Calu3 (cell line): ENCODE measurements at regions not wholly inside any gene's neighbourhood (a gene's known extent, or its start where the extent isn't known, plus 50 kb on each side); places are given as distances from the start of the nearest gene placed in this dataset.

ENCODE experiments used
- BruUV-seq: library from RNA; stranded (reverse); fragments of 400-500 nt; replicated peaks from 2 replicates; lab custom pipeline; 2021; lab: Mats Ljungman, UMichigan
- CTCF ChIA-PET: fragments of 300-600 bp; sonication (Branson Sonifier 250); formaldehyde crosslinking; loops from one replicate; lab custom pipeline; 2022; ENCODE audit warnings: antibody characterized with exemption; lab: Charles Lee
- DNase-seq: peaks from one replicate; pipeline ENCODE4 v3.0.0; 2022
- H3K27ac Mint-ChIP-seq: one replicate; pipeline ENCODE4 v1.8.0; 2022; ENCODE audit warnings: mixed read lengths; ENCODE audit not compliant: unreplicated experiment
- H3K27me3 Mint-ChIP-seq: one replicate; pipeline ENCODE4 v1.8.0; 2022; ENCODE audit warnings: mixed read lengths; ENCODE audit not compliant: unreplicated experiment
- H3K36me3 Mint-ChIP-seq: one replicate; pipeline ENCODE4 v1.8.0; 2022; ENCODE audit warnings: mild to moderate bottlenecking, moderate library complexity, mixed read lengths; ENCODE audit not compliant: insufficient read depth, unreplicated experiment
- H3K4me1 Mint-ChIP-seq: one replicate; pipeline ENCODE4 v1.8.0; 2022; ENCODE audit warnings: mild to moderate bottlenecking, low read depth, mixed read lengths; ENCODE audit not compliant: unreplicated experiment
- H3K4me3 Mint-ChIP-seq: one replicate; pipeline ENCODE4 v1.8.0; 2022; ENCODE audit warnings: mild to moderate bottlenecking, low read depth, moderate library complexity, mixed read lengths; ENCODE audit not compliant: unreplicated experiment
- H3K9me3 Mint-ChIP-seq: one replicate; pipeline ENCODE4 v1.8.0; 2022; ENCODE audit warnings: low read depth, mixed read lengths; ENCODE audit not compliant: unreplicated experiment
- intact Hi-C: fragments of 100-400 bp; cut with micrococcal nuclease; formaldehyde crosslinking; loops from one replicate; pipeline ENCODE4 v1.10.0; 2022; ENCODE audit not compliant: unreplicated experiment
- TF ChIP-seq, protein P1 (sequence below): fragments of 200-600 bp; IDR thresholded peaks from one replicate; pipeline ENCODE4 v1.8.0; 2022; ENCODE audit warnings: antibody characterized with exemption; ENCODE audit not compliant: unreplicated experiment

DNA sequence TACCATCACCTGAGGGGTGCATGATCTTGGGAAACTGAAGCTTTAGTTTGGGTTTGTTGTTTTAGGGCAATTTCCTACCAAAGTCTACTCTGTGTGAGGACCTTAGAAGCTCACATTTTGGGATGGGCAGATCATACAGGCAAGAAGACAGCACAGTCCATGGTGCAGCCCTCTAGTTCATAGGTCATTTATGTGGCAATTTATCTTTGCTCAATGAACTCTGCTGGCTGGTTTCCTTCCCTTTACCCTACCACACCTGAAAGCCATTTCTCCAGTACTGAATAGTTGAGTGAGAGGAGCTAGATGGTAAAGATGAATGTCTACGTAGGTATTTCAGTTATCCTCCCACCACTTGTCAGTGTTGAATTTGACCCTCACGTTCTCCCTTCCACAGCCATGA lies 87.5 kb upstream of the KLF12 start:
- intact Hi-C loops: no loop called here
- H3K4me3 Mint-ChIP-seq: no peak overlapping the region

DNA sequence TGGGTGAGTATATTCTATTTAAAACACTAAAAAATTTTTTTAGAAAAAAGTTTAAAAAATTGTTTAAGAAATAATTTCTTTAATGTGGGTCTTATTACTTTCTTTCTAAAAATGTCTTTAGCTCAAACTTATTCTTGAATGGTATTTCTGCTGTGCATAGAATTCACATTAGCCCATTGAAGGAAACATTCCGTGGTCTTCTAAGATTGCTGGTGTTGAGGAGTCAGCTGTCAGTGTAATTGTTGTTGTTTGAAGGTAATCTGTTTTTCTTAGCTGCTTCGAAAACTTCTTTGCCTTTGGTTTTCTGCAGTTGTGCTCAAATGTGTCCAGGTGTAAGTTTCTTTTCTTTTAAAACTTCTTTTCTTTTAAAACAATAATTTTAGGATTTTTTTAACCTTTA lies 85.4 kb upstream of the KLF12 start:
- TF ChIP-seq, protein P1, sequence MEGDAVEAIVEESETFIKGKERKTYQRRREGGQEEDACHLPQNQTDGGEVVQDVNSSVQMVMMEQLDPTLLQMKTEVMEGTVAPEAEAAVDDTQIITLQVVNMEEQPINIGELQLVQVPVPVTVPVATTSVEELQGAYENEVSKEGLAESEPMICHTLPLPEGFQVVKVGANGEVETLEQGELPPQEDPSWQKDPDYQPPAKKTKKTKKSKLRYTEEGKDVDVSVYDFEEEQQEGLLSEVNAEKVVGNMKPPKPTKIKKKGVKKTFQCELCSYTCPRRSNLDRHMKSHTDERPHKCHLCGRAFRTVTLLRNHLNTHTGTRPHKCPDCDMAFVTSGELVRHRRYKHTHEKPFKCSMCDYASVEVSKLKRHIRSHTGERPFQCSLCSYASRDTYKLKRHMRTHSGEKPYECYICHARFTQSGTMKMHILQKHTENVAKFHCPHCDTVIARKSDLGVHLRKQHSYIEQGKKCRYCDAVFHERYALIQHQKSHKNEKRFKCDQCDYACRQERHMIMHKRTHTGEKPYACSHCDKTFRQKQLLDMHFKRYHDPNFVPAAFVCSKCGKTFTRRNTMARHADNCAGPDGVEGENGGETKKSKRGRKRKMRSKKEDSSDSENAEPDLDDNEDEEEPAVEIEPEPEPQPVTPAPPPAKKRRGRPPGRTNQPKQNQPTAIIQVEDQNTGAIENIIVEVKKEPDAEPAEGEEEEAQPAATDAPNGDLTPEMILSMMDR: no peak
- H3K4me3 Mint-ChIP-seq: no peak overlapping the region
- H3K4me1 Mint-ChIP-seq: no peaks in the 10 kb centered on the region
- intact Hi-C loops: no loop called here
- no peak overlapping the region for H3K27ac Mint-ChIP-seq
- H3K9me3 Mint-ChIP-seq: no peaks in the 10 kb centered on the region
- H3K36me3 Mint-ChIP-seq: no peaks in the 10 kb centered on the region
- H3K27me3 Mint-ChIP-seq: no peaks in the 10 kb centered on the region
- no peak for DNase-seq
- CTCF ChIA-PET: no interaction called here
- no TSS peak for BruUV-seq

More for the DNA sequence above, 87.5 kb upstream of the KLF12 start:
- no TSS peak for BruUV-seq
- Mint-ChIP-seq H3K27ac (no peak overlapping the region), H3K27me3 (no peaks in the 10 kb centered on the region), H3K36me3 (no peaks in the 10 kb centered on the region), H3K9me3 (no peaks in the 10 kb centered on the region), H3K4me1 (no peaks in the 10 kb centered on the region)
- no peak for DNase-seq
- CTCF ChIA-PET: interaction anchor here (0.6 kb wide), 1 partner anchor 1603 kb away, joined by 6 read pairs; no protein-coding TSS in a partner anchor
- TF ChIP-seq, protein P1: no peak

DNA sequence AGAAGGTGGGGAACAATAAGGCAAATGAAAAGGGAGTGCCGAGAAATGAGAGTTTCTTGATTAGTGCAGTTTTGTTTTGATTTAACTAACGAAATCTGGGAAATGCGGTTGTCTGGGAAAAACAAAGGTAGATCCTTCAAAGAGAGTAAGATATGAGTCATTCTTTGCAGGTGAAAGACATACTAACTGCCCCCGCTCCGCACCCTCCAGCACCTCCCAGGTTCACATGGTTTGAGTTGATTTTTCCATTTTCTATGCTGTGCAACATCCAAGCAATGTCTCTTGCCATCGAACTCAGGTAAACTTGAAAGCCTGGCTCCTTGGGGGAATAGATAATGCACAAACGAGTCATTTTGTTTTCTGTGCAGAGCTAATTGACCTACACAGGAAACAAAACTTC lies 84.1 kb upstream of the KLF12 start:
- H3K36me3 Mint-ChIP-seq: no peaks in the 10 kb centered on the region
- no peaks in the 10 kb centered on the region for H3K27me3 Mint-ChIP-seq
- DNase-seq: no peak
- CTCF ChIA-PET: no interaction called here
- H3K9me3 Mint-ChIP-seq: no peaks in the 10 kb centered on the region
- TF ChIP-seq, protein P1: no peak
- no TSS peak for BruUV-seq
- no peaks in the 10 kb centered on the region for H3K4me1 Mint-ChIP-seq
- no peak overlapping the region for H3K27ac Mint-ChIP-seq
- intact Hi-C loops: no loop called here
- no peak overlapping the region for H3K4me3 Mint-ChIP-seq

DNA sequence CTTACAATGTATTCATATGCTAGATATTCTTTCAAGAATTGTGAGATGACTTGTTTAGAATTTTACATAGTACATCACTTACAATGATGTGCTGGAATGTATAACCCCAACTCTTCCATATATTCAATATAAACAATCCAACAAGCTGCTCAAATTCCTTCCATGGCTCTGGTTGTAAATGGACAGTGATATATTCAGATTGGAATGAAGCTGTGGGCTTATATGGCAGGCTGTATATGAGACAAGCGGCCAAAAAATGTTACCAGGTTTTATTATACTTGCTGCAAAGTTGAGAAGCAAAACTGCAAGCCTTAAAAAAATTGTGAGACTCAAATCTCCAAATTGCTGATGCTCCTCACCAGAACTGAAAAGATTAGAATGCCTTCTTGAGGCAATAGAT lies 83.6 kb upstream of the KLF12 start:
- H3K27ac Mint-ChIP-seq: no peak overlapping the region
- CTCF ChIA-PET: no interaction called here
- H3K27me3 Mint-ChIP-seq: no peaks in the 10 kb centered on the region
- no peak overlapping the region for H3K4me3 Mint-ChIP-seq
- no TSS peak for BruUV-seq
- no peaks in the 10 kb centered on the region for H3K4me1 Mint-ChIP-seq
- no peak for DNase-seq
- TF ChIP-seq, protein P1: no peak
- intact Hi-C loops: no loop called here
- no peaks in the 10 kb centered on the region for H3K36me3 Mint-ChIP-seq
- H3K9me3 Mint-ChIP-seq: no peaks in the 10 kb centered on the region

DNA sequence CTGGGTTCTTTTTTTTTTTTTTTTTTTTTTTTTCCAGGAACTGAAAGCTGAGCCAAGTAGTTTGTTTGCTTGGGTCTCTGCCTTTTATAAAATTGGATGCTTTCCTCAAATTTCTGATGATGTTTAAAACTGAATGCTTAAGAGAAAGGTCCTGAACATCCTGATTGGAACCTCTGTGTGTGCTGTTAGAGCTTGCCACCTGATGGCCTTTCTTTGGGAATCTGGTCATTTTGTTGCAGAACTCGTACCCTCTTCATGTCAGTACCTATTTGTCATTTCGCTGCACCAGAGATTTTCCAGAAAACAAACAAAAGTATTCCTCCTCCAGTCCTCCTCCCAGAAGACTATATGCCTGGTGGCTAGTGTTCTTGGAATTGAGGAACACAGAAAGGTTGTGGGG lies 81.2 kb upstream of the KLF12 start:
- CTCF ChIA-PET: no interaction called here
- Mint-ChIP-seq H3K4me3 (no peak overlapping the region), H3K27me3 (no peaks in the 10 kb centered on the region), H3K4me1 (no peaks in the 10 kb centered on the region), H3K9me3 (no peaks in the 10 kb centered on the region), H3K36me3 (no peaks in the 10 kb centered on the region), H3K27ac (no peak overlapping the region)
- no TSS peak for BruUV-seq
- intact Hi-C loops: no loop called here
- no peak for DNase-seq
- TF ChIP-seq, protein P1: no peak
